ENCODE measurements at regions not wholly inside any gene's neighbourhood (a gene's known extent, or its start where the extent isn't known, plus 50 kb on each side); places are given as distances from the start of the nearest gene placed in this dataset.

GRCh38 chr5:174374206-174374605 lies 328.7 kb downstream of the NSG2 start:
- no peak for TF ChIP-seq FOXA1 (IDR thresholded peaks at IDR 0.05)
- no peak for TF ChIP-seq HNF4G (IDR thresholded peaks at IDR 0.05)
- TF ChIP-seq YY1 (IDR thresholded peaks at IDR 0.05) = no peak
- no peak for TF ChIP-seq TAF1 (conservative IDR thresholded peaks at IDR 0.05)
- TF ChIP-seq CTCF (IDR thresholded peaks at IDR 0.05; ENCODE audit: low read depth, low read length, missing input control) = no peak
- no peak for TF ChIP-seq EGR1 (IDR thresholded peaks at IDR 0.05; ENCODE audit: low read depth in 2 of 2)
- TF ChIP-seq RAD21 (IDR thresholded peaks at IDR 0.05) = no peak
- no peak overlapping the region for H3K27ac ChIP-seq (ENCODE audit: low read depth in 1 of 2, low read length in 2 of 2)
- H3K9ac ChIP-seq (ENCODE audit: low read depth in 1 of 2, low read length in 2 of 2) = no peak overlapping the region
- H3K9me3 ChIP-seq (ENCODE audit: control insufficient read depth in 4 of 4, low read length in 3 of 4) = peaks cover 0 to 7% (median 3%) of the 10 kb centered on the region in 4 donors
- H3K4me1 ChIP-seq (ENCODE audit: control insufficient read depth in 4 of 4, insufficient read depth in 4 of 4, low read length in 3 of 4) = no peaks in the 10 kb centered on the region
- no peak overlapping the region for H3K4me3 ChIP-seq (ENCODE audit: low read depth in 1 of 3, low read length in 3 of 3)
- no peaks in the 10 kb centered on the region for H3K36me3 ChIP-seq (ENCODE audit: control insufficient read depth in 4 of 4, insufficient read depth in 3 of 4, low read depth in 1 of 4, low read length in 3 of 4)
- 72% methylated on average over 8 of the region's 8 CpGs for whole genome bisulfite sequencing
- no peak for DNase-seq (ENCODE audit: low spot score)
- H3K27me3 ChIP-seq (ENCODE audit: control insufficient read depth in 4 of 4, insufficient read depth in 4 of 4, low read length in 3 of 4) = no peaks in the 10 kb centered on the region

- Histone ChIP-seq H3K27ac (ENCODE audit: low read depth in 1 of 2, low read length in 2 of 2) (no peak overlapping the region), H3K9me3 (ENCODE audit: control insufficient read depth in 4 of 4, low read length in 3 of 4) (peaks cover 0 to 5% (median 2%) of the 10 kb centered on the region in 4 donors), H3K9ac (ENCODE audit: low read depth in 1 of 2, low read length in 2 of 2) (no peak overlapping the region), H3K4me3 (ENCODE audit: low read depth in 1 of 3, low read length in 3 of 3) (no peak overlapping the region), H3K4me1 (ENCODE audit: control insufficient read depth in 4 of 4, insufficient read depth in 4 of 4, low read length in 3 of 4) (no peaks in the 10 kb centered on the region), H3K27me3 (ENCODE audit: control insufficient read depth in 4 of 4, insufficient read depth in 4 of 4, low read length in 3 of 4) (no peaks in the 10 kb centered on the region), H3K36me3 (ENCODE audit: control insufficient read depth in 4 of 4, insufficient read depth in 3 of 4, low read depth in 1 of 4, low read length in 3 of 4) (no peaks in the 10 kb centered on the region)
- DNase-seq (ENCODE audit: low spot score) = no peak
- TF ChIP-seq HNF4G (IDR thresholded peaks at IDR 0.05) (no peak), REST (IDR thresholded peaks at IDR 0.05) (no peak), FOXA2 (IDR thresholded peaks at IDR 0.05) (no peak), TAF1 (conservative IDR thresholded peaks at IDR 0.05) (no peak), GABPA (IDR thresholded peaks at IDR 0.05 in 1 of 2, conservative IDR thresholded peaks at IDR 0.05 in 1 of 2) (no peak), MAX (IDR thresholded peaks at IDR 0.05) (no peak), ZBTB33 (IDR thresholded peaks at IDR 0.05) (no peak), SP1 (IDR thresholded peaks at IDR 0.05) (no peak), YY1 (IDR thresholded peaks at IDR 0.05) (no peak)
- WGBS = 74% methylated on average over 4 of the region's 4 CpGs
These were observed 330.6 kb downstream of the NSG2 start for GRCh38 chr5:174376056-174376455.
